SK-N-SH treated with all-trans-retinoic acid at 6 μM for 48 hours (cell line): ENCODE measurements at regions not wholly inside any gene's neighbourhood (a gene's known extent, or its start where the extent isn't known, plus 50 kb on each side); places are given as distances from the start of the nearest gene placed in this dataset.
A peak's percentile ranks its signal among the peaks of the same experiment; 100 is the strongest.

Experiments used
- ATAC-seq: fragments of 200-7000 bp; cut with Tn5 transposase; 3 replicates; pipeline ENCODE4 v1.9.1; 2020; ENCODE audit warnings: mild to moderate bottlenecking, moderate library complexity
- ARNTL ChIP-seq: fragments of 450-650 bp; formaldehyde crosslinking; IDR thresholded peaks from 2 replicates; pipeline ENCODE4 v1.5.0; 2020; ENCODE audit warnings: low read depth, mild to moderate bottlenecking, moderate library complexity, borderline replicate concordance
- BACH2 ChIP-seq: fragments of 250-450 bp; sonication (Bioruptor Pico); IDR thresholded peaks from 2 replicates; pipeline ENCODE4 v1.9.0; 2021; ENCODE audit warnings: mild to moderate bottlenecking, borderline replicate concordance
- CSDC2 ChIP-seq: fragments of 250-450 bp; sonication (Bioruptor Pico); IDR thresholded peaks from 2 replicates; pipeline ENCODE4 v1.5.0; 2020; ENCODE audit warnings: mild to moderate bottlenecking, moderate library complexity
- ESRRG ChIP-seq: fragments of 250-450 bp; sonication (Bioruptor Pico); IDR thresholded peaks from 2 replicates; pipeline ENCODE4 v1.6.1; 2021; ENCODE audit warnings: mild to moderate bottlenecking
- GLIS3 ChIP-seq: fragments of 250-450 bp; sonication (Bioruptor Pico); IDR thresholded peaks from 2 replicates; pipeline ENCODE4 v1.5.0; 2020; ENCODE audit warnings: mild to moderate bottlenecking, moderate library complexity
- ISL1 ChIP-seq: fragments of 250-450 bp; sonication (Bioruptor Pico); IDR thresholded peaks from 2 replicates; pipeline ENCODE4 v2.1.2; 2022; ENCODE audit warnings: mild to moderate bottlenecking, moderate library complexity
- OSR1 ChIP-seq: fragments of 250-450 bp; sonication (Bioruptor Pico); IDR thresholded peaks from 2 replicates; pipeline ENCODE4 v1.8.0; 2022; ENCODE audit warnings: moderate library complexity, mild to moderate bottlenecking, inconsistent platforms
- PPARA ChIP-seq: fragments of 250-450 bp; sonication (Bioruptor Pico); IDR thresholded peaks from 2 replicates; pipeline ENCODE4 v1.5.0; 2020; ENCODE audit warnings: mild to moderate bottlenecking, borderline replicate concordance
- RARB ChIP-seq: fragments of 250-450 bp; sonication (Bioruptor Pico); IDR thresholded peaks from 2 replicates; pipeline ENCODE4 v1.8.0; 2021; ENCODE audit warnings: mild to moderate bottlenecking, moderate library complexity
- SNAI2 ChIP-seq: fragments of 250-450 bp; sonication (Bioruptor Pico); IDR thresholded peaks from 2 replicates; pipeline ENCODE4 v1.5.0; 2020; ENCODE audit warnings: mild to moderate bottlenecking, moderate library complexity
- TCF4 ChIP-seq: fragments of 250-450 bp; sonication (Bioruptor Pico); IDR thresholded peaks from 2 replicates; pipeline ENCODE4 v1.8.0; 2021; ENCODE audit warnings: mild to moderate bottlenecking, moderate library complexity, borderline replicate concordance
- TOX ChIP-seq: fragments of 250-450 bp; sonication (Bioruptor Pico); IDR thresholded peaks from 2 replicates; pipeline ENCODE4 v1.8.0; 2021; ENCODE audit warnings: mild to moderate bottlenecking, moderate library complexity, borderline replicate concordance
- ZC3H10 ChIP-seq: fragments of 250-450 bp; sonication (Bioruptor Pico); IDR thresholded peaks from 2 replicates; pipeline ENCODE4 v1.5.1; 2021; ENCODE audit warnings: mild to moderate bottlenecking, moderate library complexity
- ZFP3 ChIP-seq: fragments of 250-450 bp; sonication (Bioruptor Pico); IDR thresholded peaks from 2 replicates; pipeline ENCODE4 v1.5.0; 2020; ENCODE audit warnings: mild to moderate bottlenecking, moderate library complexity
- ZFP30 ChIP-seq: fragments of 450-650 bp; formaldehyde crosslinking; IDR thresholded peaks from 2 replicates; pipeline ENCODE4 v1.5.0; 2022; ENCODE audit warnings: mild to moderate bottlenecking, moderate library complexity
- ZNF565 ChIP-seq: fragments of 450-650 bp; formaldehyde crosslinking; conservative IDR thresholded peaks from 2 replicates; pipeline ENCODE4 v1.5.0; 2020; ENCODE audit warnings: low read depth, mild to moderate bottlenecking, moderate library complexity
- ZNF8 ChIP-seq: fragments of 450-650 bp; formaldehyde crosslinking; IDR thresholded peaks from 2 replicates; pipeline ENCODE4 v1.5.0; 2020; ENCODE audit warnings: mild to moderate bottlenecking, moderate library complexity
- TF ChIP-seq, protein P1 (sequence below): fragments of 250-450 bp; sonication (Bioruptor Pico); IDR thresholded peaks from 2 replicates; pipeline ENCODE4 v1.8.0; 2021; ENCODE audit warnings: low read depth, mild to moderate bottlenecking, moderate library complexity, borderline replicate concordance
- TF ChIP-seq, protein P2 (sequence below): fragments of 250-450 bp; sonication (Bioruptor Pico); IDR thresholded peaks from 2 replicates; pipeline ENCODE4 v1.5.1; 2020; ENCODE audit warnings: low read depth, mild to moderate bottlenecking, moderate library complexity
- TF ChIP-seq, protein P3 (sequence below): fragments of 250-450 bp; sonication (Bioruptor Pico); IDR thresholded peaks from 2 replicates; pipeline ENCODE4 v1.5.1; 2021; ENCODE audit warnings: mild to moderate bottlenecking, moderate library complexity
- TF ChIP-seq, protein P4 (sequence below): fragments of 250-450 bp; sonication (Bioruptor Pico); IDR thresholded peaks from 2 replicates; pipeline ENCODE4 v1.8.0; 2020; ENCODE audit warnings: mild to moderate bottlenecking, moderate library complexity, borderline replicate concordance

DNA sequence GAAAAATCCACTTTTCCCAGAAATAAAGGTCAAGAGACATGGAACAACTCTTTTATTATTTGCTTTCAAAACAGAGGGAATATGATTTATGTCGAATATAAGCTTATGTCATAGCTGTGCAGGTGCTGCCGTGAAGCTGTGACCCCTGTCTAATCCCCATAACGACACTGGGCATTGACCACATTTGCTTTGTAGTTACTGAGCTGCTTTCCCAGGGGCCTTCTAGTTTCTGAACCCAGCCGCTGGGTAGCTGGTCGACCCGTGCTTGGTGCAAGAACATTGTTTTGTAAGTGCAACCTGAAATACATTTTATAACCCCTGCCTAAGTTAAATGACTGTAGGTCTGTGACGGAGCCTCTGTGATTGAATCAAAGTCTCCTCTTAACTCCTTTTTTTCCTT lies 144.9 kb upstream of the HDAC9 start (continued):
- TF ChIP-seq ZFP30 (CRISPR knock-in tag): no peak
- TF ChIP-seq, all 23 proteins: peak for 0

DNA sequence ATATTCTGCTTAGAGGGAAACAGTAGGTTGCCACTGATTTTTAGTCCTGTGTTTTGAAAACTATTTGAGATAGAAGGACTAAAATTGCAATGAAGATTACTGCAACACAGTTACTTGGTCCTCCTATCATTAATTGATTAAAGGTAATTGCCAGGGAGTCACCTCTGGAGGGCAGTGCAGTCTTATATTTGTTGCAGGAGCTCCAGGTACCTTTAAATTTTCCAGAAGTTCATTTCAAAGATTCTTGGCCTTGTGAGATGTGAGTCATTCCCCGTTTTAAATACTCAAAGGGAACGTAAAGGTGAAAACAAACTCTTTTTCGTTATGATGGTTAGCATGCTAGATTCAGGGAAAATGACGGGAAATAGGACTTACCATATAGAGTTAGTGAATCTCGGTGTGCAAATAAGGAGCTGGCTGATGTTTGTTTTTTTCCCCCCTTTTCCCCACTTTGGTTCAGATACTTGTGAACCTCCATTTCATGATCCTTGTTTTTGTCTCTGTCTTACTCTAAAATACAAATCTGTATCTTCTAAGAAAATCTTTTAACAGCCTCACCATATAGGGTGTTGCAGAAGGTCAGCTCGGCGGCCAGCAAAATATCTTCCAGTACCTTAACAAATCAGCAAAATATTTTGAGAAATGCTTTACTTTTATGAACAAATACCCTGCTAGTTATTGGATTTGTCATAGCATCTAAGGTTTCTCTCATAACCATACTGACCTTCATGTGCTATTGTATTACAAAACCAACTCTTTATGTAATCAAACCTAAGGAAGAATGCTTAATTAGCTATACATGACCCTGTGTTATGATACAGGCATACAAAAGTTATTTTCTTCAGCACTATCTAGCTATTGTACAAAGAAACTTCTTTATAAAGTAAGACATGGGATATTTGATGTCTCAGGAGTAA lies 143.0 kb upstream of the HDAC9 start:
- TF ChIP-seq ZFP3 (CRISPR knock-in tag) (0 out of 2 replicates have a peak, but pooled peaks have one; percentile 14), RARB (CRISPR knock-in tag) (no peak)
- TF ChIP-seq, all 23 proteins: peak for 1
- peak; percentile 87 for ATAC-seq

DNA sequence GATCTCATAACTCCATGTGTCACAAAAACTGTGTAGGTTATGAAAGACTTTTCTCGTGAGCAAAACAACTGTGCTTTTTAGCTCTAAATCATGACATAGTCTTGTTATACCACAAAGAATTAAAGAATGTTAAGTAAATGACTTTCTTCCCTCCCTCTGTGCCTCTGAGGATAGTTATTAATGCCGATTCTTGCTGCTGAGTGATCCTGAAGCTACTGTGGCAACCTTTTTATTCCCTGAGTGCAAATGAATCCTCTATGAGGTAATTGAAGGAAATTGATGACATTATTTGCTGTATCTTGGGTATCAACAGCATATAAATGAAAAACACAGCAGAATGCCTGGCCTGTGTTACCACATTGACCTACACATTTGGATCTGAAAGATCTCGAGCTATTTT lies 142.2 kb upstream of the HDAC9 start:
- ATAC-seq: no peak
- TF ChIP-seq PPARA (CRISPR knock-in tag): no peak
- TF ChIP-seq SNAI2 (CRISPR knock-in tag): 0 out of 2 replicates have a peak, but pooled peaks have one; percentile 14

DNA sequence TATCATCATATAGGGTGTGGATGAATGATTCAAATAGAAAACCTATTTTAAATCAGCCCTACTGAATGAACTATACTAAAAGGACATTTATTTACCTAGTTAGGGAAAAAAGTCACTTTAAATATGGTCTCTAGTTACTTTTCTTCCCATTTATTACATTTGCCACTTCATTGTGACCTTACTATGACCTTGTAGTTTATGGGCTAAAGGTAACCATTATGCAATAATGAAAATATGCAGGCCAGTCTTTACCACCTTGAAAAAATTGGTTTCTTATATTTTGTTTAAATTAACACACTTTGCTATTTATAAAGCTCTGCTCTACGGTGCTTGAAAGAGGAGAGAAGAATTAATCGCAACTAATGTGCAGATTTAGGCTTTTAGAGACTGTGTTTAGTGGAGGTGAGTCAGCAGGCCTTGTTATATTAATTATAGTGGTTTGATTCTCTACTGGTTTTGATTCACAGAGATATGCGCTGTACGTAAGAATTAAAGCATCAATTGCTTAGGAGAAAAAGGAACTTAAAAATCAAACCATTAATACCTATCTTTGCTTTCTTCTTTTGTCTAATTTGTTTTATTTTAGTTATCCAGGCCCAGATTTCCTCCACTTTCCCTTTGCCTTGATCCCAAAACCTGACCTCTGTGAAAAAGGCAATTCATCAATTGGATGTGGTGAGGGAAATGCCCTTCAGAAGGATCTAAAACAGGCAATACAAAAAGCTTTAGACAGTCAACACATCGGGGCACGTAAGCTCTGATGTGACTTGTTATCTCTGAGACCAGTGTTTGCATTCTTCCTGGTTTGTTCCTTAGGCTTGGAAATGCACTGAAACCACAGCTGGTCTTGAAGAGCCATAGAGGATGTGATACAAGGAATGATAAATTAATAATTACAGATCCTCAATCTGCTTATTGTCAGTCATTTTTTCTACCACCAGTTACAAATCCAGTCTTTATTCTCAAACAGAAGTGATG lies 141.2 kb upstream of the HDAC9 start:
- ATAC-seq: no peak
- TF ChIP-seq ARNTL (CRISPR knock-in tag) (no peak), ZNF565 (CRISPR knock-in tag) (no peak), ISL1 (0 out of 2 replicates have a peak, but pooled peaks have one; percentile 49)
- TF ChIP-seq, protein P1, sequence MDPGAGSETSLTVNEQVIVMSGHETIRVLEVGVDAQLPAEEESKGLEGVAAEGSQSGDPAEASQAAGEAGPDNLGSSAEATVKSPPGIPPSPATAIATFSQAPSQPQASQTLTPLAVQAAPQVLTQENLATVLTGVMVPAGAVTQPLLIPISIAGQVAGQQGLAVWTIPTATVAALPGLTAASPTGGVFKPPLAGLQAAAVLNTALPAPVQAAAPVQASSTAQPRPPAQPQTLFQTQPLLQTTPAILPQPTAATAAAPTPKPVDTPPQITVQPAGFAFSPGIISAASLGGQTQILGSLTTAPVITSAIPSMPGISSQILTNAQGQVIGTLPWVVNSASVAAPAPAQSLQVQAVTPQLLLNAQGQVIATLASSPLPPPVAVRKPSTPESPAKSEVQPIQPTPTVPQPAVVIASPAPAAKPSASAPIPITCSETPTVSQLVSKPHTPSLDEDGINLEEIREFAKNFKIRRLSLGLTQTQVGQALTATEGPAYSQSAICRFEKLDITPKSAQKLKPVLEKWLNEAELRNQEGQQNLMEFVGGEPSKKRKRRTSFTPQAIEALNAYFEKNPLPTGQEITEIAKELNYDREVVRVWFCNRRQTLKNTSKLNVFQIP: no peak
- TF ChIP-seq, protein P2, sequence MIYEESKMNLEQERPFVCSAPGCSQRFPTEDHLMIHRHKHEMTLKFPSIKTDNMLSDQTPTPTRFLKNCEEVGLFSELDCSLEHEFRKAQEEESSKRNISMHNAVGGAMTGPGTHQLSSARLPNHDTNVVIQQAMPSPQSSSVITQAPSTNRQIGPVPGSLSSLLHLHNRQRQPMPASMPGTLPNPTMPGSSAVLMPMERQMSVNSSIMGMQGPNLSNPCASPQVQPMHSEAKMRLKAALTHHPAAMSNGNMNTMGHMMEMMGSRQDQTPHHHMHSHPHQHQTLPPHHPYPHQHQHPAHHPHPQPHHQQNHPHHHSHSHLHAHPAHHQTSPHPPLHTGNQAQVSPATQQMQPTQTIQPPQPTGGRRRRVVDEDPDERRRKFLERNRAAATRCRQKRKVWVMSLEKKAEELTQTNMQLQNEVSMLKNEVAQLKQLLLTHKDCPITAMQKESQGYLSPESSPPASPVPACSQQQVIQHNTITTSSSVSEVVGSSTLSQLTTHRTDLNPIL (CRISPR knock-in tag): peak; percentile 59
- TF ChIP-seq, all 23 proteins: peak for 2

DNA sequence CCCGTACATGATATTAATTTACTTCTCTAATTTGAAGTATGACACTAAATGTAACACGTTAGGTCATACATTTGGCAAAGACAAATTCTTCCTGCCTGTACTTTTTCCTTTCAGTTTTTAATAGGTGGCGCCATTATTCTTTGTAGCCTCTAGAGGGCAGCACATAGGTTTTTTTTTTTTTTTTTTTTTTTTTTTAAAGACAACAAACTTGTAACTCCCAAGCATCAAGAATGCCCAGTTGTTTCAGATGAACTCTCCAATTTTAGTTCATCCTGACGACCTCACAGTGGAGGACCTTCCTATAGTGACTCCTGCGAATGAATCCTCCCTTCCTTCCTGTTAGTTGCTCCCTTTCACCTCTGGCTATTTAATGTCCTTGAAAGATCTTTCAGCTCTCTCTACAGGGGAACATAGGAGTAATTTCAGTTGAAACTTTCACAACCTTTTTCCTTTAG lies 139.3 kb upstream of the HDAC9 start:
- TF ChIP-seq PPARA (CRISPR knock-in tag): no peak
- TF ChIP-seq ISL1: peak; percentile 9; the same call in 1 of the 2 replicates
- peak; percentile 19 for ATAC-seq

DNA sequence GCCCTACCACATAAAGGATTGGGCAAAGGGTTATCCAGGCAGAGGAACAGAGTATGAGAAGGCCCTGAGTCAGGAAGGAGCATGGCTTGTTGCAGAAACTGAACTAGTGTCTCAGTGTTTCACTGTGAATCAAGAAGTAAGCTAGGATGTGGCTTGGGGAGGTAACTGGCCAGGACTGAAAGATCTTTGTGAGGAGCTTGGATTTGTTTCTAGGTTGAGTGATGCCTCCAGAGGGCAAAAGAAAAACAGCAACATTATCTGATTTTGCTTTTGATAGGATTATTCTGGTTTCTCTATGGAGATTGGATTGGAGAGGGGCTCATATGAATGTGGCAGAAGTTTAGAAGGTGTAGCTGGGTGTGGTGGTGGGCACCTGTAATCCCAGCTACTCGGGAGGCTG lies 137.9 kb upstream of the HDAC9 start:
- ATAC-seq: peak; percentile 53
- TF ChIP-seq TOX (no peak), TCF4 (CRISPR knock-in tag) (no peak)
- TF ChIP-seq, protein P1: no peak

DNA sequence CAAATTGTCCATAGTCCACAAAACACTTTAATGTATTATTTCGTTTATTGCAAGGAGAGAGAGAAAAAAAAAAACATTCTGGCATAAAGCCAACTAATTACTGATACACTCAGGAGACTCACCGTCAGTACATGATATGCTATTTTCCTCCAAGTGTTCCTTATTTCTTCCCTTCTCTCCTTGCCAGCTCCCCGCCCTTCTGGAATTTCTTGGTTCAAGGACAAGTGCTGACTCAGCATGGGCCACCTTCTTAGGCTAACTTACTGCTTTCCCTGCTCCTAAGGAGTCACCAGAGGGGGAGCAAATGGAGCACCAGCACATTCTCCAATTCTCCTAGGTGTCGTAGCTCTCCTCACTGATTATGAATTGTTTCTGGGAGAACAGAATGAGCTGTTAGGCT lies 133.8 kb upstream of the HDAC9 start:
- peak; percentile 41; the same call in 2 of the 3 replicates for ATAC-seq
- TF ChIP-seq OSR1 (CRISPR knock-in tag) (no peak), GLIS3 (no peak), BACH2 (CRISPR knock-in tag) (no peak), ZC3H10 (CRISPR knock-in tag) (no peak), ZNF565 (CRISPR knock-in tag) (no peak), ZNF8 (CRISPR knock-in tag) (no peak), ISL1 (no peak), ESRRG (CRISPR knock-in tag) (no peak), CSDC2 (CRISPR knock-in tag) (no peak), SNAI2 (CRISPR knock-in tag) (no peak), PPARA (CRISPR knock-in tag) (no peak)
- TF ChIP-seq, protein P3, sequence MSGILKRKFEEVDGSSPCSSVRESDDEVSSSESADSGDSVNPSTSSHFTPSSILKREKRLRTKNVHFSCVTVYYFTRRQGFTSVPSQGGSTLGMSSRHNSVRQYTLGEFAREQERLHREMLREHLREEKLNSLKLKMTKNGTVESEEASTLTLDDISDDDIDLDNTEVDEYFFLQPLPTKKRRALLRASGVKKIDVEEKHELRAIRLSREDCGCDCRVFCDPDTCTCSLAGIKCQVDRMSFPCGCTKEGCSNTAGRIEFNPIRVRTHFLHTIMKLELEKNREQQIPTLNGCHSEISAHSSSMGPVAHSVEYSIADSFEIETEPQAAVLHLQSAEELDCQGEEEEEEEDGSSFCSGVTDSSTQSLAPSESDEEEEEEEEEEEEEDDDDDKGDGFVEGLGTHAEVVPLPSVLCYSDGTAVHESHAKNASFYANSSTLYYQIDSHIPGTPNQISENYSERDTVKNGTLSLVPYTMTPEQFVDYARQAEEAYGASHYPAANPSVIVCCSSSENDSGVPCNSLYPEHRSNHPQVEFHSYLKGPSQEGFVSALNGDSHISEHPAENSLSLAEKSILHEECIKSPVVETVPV (CRISPR knock-in tag): no peak
- TF ChIP-seq, protein P4, sequence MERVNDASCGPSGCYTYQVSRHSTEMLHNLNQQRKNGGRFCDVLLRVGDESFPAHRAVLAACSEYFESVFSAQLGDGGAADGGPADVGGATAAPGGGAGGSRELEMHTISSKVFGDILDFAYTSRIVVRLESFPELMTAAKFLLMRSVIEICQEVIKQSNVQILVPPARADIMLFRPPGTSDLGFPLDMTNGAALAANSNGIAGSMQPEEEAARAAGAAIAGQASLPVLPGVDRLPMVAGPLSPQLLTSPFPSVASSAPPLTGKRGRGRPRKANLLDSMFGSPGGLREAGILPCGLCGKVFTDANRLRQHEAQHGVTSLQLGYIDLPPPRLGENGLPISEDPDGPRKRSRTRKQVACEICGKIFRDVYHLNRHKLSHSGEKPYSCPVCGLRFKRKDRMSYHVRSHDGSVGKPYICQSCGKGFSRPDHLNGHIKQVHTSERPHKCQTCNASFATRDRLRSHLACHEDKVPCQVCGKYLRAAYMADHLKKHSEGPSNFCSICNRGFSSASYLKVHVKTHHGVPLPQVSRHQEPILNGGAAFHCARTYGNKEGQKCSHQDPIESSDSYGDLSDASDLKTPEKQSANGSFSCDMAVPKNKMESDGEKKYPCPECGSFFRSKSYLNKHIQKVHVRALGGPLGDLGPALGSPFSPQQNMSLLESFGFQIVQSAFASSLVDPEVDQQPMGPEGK (CRISPR knock-in tag): no peak
